RPMI8226 (cell line): ENCODE measurements at regions not wholly inside any gene's neighbourhood (a gene's known extent, or its start where the extent isn't known, plus 50 kb on each side); places are given as distances from the start of the nearest gene placed in this dataset.

Source experiments
- DNase-seq: peaks from one replicate; pipeline ENCODE4 v3.0.0-alpha.2; 2015

GRCh38 chr12:114776731-114777442 lies 92.9 kb upstream of the TBX3 start:
- DNase-seq: no peak

GRCh38 chr12:114774699-114775098 lies 90.7 kb upstream of the TBX3 start:
- no peak for DNase-seq

GRCh38 chr12:114774197-114774596 lies 90.2 kb upstream of the TBX3 start:
- DNase-seq: no peak

GRCh38 chr12:114770323-114770722 lies 86.3 kb upstream of the TBX3 start:
- DNase-seq: no peak

- DNase-seq: no peak
Observed at GRCh38 chr12:114769634-114770033, 85.7 kb upstream of the TBX3 start.

- no peak for DNase-seq
Observed at GRCh38 chr12:114767906-114768722, 84.1 kb upstream of the TBX3 start.

GRCh38 chr12:114767084-114767760 lies 83.2 kb upstream of the TBX3 start:
- no peak for DNase-seq

- DNase-seq: no peak
Observed at GRCh38 chr12:114765960-114766691, 82.2 kb upstream of the TBX3 start.

GRCh38 chr12:114764510-114764909 lies 80.5 kb upstream of the TBX3 start:
- DNase-seq: no peak

- DNase-seq: no peak
Observed at GRCh38 chr12:114762490-114763110, 78.6 kb upstream of the TBX3 start.

- DNase-seq: no peak
Observed at GRCh38 chr12:114760151-114760877, 76.3 kb upstream of the TBX3 start.

- DNase-seq: no peak
Observed at GRCh38 chr12:114759635-114760034, 75.7 kb upstream of the TBX3 start.

GRCh38 chr12:114757684-114758325 lies 73.8 kb upstream of the TBX3 start:
- no peak for DNase-seq

- no peak for DNase-seq
Observed at GRCh38 chr12:114752217-114752616, 68.2 kb upstream of the TBX3 start.

- DNase-seq: no peak
Observed at GRCh38 chr12:114751712-114752111, 67.7 kb upstream of the TBX3 start.

GRCh38 chr12:114750917-114751316 lies 66.9 kb upstream of the TBX3 start:
- DNase-seq: no peak

- DNase-seq: no peak
Observed at GRCh38 chr12:114749065-114749464, 65.1 kb upstream of the TBX3 start.

- no peak for DNase-seq
Observed at GRCh38 chr12:114747012-114747858, 63.3 kb upstream of the TBX3 start.

GRCh38 chr12:114746297-114747011 lies 62.5 kb upstream of the TBX3 start:
- DNase-seq: no peak

GRCh38 chr12:114744691-114745090 lies 60.7 kb upstream of the TBX3 start:
- no peak for DNase-seq
